ENCODE measurements at regions not wholly inside any gene's neighbourhood (a gene's known extent, or its start where the extent isn't known, plus 50 kb on each side); places are given as distances from the start of the nearest gene placed in this dataset.
"Not testable (repeated sequence)": the region's sequence is repeated elsewhere in the genome, so short reads cannot be mapped to it uniquely, and the experiment has no call there.

DNA sequence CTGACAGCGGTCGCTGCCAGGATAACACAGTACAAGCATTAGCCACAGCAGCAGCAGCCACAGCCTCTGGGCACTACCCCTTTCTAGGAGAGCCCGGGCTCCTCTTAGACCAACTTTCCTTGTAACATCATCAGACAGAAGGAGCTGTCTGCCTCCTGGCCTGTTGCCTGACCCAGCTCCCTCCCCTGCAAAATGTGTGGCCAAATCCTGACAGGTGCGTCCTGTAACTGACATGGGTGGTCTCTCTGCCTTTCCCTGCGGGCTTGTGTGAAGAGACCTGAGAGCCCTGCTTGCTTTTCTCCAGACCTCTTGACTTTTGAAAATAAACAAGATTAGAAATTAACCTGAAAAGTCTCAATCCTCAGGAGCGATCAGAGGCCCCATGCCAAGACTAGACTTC is 824.9 kb downstream of the RAPGEF2 start:
- DNase-seq (ENCODE audit: low read depth in 1 of 2, low spot score in 1 of 2) (no peak), FAIRE-seq (no peak), ATAC-seq (no peak)
- WGBS (ENCODE audit: missing lambda C conversion rate), result 58% methylated on average over 6 of the region's 6 CpGs
- CTCF ChIA-PET, result no interaction called here
- Histone ChIP-seq H3K9me3 (0 out of 3 replicates have a peak, but pooled peaks cover 6% of the 10 kb centered on the region), H3K4me1 (no peaks in the 10 kb centered on the region), H3K27ac (no peak overlapping the region), H3K4me3 (no peak overlapping the region), H3K4me2 (no peak overlapping the region)
- TF ChIP-seq JUN (IDR thresholded peaks at IDR 0.05) (no peak), RARB (CRISPR knock-in tag; IDR thresholded peaks at IDR 0.05) (no peak), KDM5A (IDR thresholded peaks at IDR 0.05) (no peak), RNF2 (IDR thresholded peaks at IDR 0.05; ENCODE audit: borderline replicate concordance, low read depth) (no peak), MYC (IDR thresholded peaks at IDR 0.05; ENCODE audit: borderline replicate concordance, low read length) (no peak), ESRRA (IDR thresholded peaks at IDR 0.05; ENCODE audit: borderline replicate concordance, low read length) (no peak), HOXA7 (CRISPR knock-in tag; IDR thresholded peaks at IDR 0.05) (no peak), ZFP36 (IDR thresholded peaks at IDR 0.05; ENCODE audit: borderline replicate concordance, partially characterized antibody) (no peak), SMC3 (IDR thresholded peaks at IDR 0.05) (no peak), CHD2 (IDR thresholded peaks at IDR 0.05; ENCODE audit: low read length, partially characterized antibody) (no peak), HOXB5 (CRISPR knock-in tag; IDR thresholded peaks at IDR 0.05) (no peak), GATA3 (IDR thresholded peaks at IDR 0.05; ENCODE audit: borderline replicate concordance) (no peak), CHD4 (IDR thresholded peaks at IDR 0.05; ENCODE audit: borderline replicate concordance) (no peak), NFE2L2 (conservative IDR thresholded peaks at IDR 0.05; ENCODE audit: low read length) (no peak), ZC3H11A (IDR thresholded peaks at IDR 0.05) (no peak), FOSB (CRISPR knock-in tag; IDR thresholded peaks at IDR 0.05) (no peak), CBX2 (IDR thresholded peaks at IDR 0.05; ENCODE audit: borderline replicate concordance, low read depth) (no peak)
- TF ChIP-seq, protein P1, sequence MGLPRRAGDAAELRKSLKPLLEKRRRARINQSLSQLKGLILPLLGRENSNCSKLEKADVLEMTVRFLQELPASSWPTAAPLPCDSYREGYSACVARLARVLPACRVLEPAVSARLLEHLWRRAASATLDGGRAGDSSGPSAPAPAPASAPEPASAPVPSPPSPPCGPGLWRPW (IDR thresholded peaks at IDR 0.05), result no peak
- TF ChIP-seq, protein P2, sequence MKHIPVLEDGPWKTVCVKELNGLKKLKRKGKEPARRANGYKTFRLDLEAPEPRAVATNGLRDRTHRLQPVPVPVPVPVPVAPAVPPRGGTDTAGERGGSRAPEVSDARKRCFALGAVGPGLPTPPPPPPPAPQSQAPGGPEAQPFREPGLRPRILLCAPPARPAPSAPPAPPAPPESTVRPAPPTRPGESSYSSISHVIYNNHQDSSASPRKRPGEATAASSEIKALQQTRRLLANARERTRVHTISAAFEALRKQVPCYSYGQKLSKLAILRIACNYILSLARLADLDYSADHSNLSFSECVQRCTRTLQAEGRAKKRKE (CRISPR knock-in tag; IDR thresholded peaks at IDR 0.05; ENCODE audit: low read depth), result no peak
- POLR2A ChIA-PET, result no interaction called here

DNA sequence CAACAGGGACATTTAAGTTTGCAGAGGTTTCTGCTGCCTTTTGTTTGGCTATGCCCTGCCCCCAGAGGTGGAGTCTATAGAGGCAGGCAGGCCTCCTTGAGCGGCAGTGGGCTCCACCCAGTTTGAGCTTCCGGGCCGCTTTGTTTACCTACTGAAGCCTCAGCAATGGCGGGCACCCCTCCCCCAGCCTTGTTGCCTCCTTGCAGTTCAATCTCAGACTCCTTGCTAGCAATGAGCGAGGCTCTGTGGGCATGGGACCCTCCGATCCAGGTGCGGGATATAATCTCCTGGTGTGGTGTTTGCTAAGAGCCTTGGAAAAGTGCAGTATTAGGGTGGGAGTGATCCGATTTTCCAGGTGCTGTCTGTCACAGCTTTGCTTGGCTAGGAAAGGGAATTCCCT is 831.7 kb downstream of the RAPGEF2 start:
- H3K4me3 ChIP-seq; ATAC-seq; H3K9me3 ChIP-seq; H3K27ac ChIP-seq; POLR2A ChIA-PET; H3K4me2 ChIP-seq; DNase-seq (ENCODE audit: low read depth in 1 of 2, low spot score in 1 of 2); FAIRE-seq; H3K4me1 ChIP-seq; CTCF ChIA-PET: not testable (repeated sequence)
- WGBS (ENCODE audit: missing lambda C conversion rate), result 36% methylated on average over 4 of the region's 8 CpGs

DNA sequence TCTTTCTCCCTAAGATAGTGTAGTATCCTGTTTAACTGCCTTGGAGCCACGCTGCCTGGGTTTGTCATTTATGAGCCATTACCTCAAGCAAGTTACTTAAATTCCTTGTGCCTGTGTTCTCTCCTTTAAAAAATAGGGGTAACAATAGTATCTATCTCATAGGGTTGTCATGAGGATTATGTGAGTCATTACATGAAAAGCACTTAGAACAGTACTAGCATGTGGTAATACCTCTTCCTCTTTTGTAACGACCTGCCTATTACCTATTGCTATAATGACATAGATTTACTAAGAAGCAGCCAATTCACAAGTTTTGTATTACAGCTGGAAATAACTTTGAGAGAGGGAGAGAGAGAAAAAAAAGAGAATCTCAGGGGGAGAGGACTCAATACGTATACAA is 834.7 kb downstream of the RAPGEF2 start:
- ChIA-PET POLR2A (no interaction called here), CTCF (no interaction called here)
- no peak for FAIRE-seq
- TF ChIP-seq GATA3 (IDR thresholded peaks at IDR 0.05; ENCODE audit: borderline replicate concordance) (no peak), POLR2AphosphoS2 (conservative IDR thresholded peaks at IDR 0.05; ENCODE audit: low read length) (no peak)
- no peak for ATAC-seq
- Histone ChIP-seq H3K27ac (no peak overlapping the region), H3K4me2 (no peak overlapping the region), H3K9me3 (no peaks in the 10 kb centered on the region), H3K4me1 (no peaks in the 10 kb centered on the region), H3K4me3 (no peak overlapping the region)
- 47% methylated on average over 3 of the region's 3 CpGs for WGBS (ENCODE audit: missing lambda C conversion rate)
- no peak for DNase-seq (ENCODE audit: low read depth in 1 of 2, low spot score in 1 of 2)

DNA sequence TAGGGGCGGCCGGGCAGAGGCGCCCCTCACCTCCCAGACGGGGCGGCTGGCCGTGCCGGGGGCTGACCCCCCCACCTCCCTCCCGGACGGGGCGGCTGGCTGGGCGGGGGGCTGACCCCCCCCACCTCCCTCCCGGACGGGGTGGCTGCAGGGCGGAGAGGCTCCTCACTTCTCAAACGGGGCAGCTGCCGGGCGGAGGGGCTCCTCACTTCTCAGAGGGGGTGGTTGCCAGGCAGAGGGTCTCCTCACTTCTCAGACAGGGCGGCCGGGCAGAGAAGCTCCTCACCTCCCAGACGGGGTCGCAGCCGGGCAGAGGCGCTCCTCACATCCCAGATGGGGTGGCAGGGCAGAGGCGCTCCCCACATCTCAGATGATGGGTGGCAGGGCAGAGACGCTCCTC is 836.8 kb downstream of the RAPGEF2 start:
- H3K27ac ChIP-seq; CTCF ChIA-PET; POLR2A ChIA-PET; DNase-seq (ENCODE audit: low read depth in 1 of 2, low spot score in 1 of 2); H3K4me1 ChIP-seq; ATAC-seq; H3K4me2 ChIP-seq; FAIRE-seq; H3K9me3 ChIP-seq; H3K4me3 ChIP-seq: not testable (repeated sequence)
- no CpG with 5 or more reads among the region's 25 CpGs for WGBS (ENCODE audit: missing lambda C conversion rate)
